ENCODE measurements at regions not wholly inside any gene's neighbourhood (a gene's known extent, or its start where the extent isn't known, plus 50 kb on each side); places are given as distances from the start of the nearest gene placed in this dataset.

GRCh38 chr5:91978221-91978882 lies 595.2 kb upstream of the ARRDC3 start:
- Histone ChIP-seq H3K9me3 (ENCODE audit: control insufficient read depth, insufficient read depth, low read depth, low read length) (no peaks in the 10 kb centered on the region), H3K27ac (ENCODE audit: low read length) (no peak overlapping the region), H3K36me3 (ENCODE audit: control insufficient read depth, insufficient read depth, low read length) (no peaks in the 10 kb centered on the region), H3K4me3 (ENCODE audit: low read depth in 2 of 2, low read length in 2 of 2) (no peak overlapping the region), H3K27me3 (ENCODE audit: control insufficient read depth, insufficient read depth, low read length) (no peaks in the 10 kb centered on the region), H3K4me1 (ENCODE audit: control insufficient read depth, insufficient read depth, low read length) (no peaks in the 10 kb centered on the region; the same call in 1 of the 2 replicates)
- ChIA-PET POLR2A (no interaction called here), CTCF (no interaction called here)
- ATAC-seq = no peak
- DNase-seq (ENCODE audit: low read depth, low spot score) = no peak
- intact Hi-C loops (cut with micrococcal nuclease; ENCODE audit: unreplicated experiment) = no loop called here
- no peak for TF ChIP-seq TCF7L2 (IDR thresholded peaks at IDR 0.05; ENCODE audit: low read depth, low read length)
- TF ChIP-seq REST (IDR thresholded peaks at IDR 0.05; ENCODE audit: insufficient read depth in 1 of 2, low read depth in 2 of 2, low read length in 1 of 2) = no peak
- TF ChIP-seq CTCF (IDR thresholded peaks at IDR 0.05) = no peak
- no peak for TF ChIP-seq SIN3A (IDR thresholded peaks at IDR 0.05; ENCODE audit: borderline replicate concordance, insufficient read depth, low read depth, low read length)
- no peak for TF ChIP-seq POLR2AphosphoS5 (IDR thresholded peaks at IDR 0.05; ENCODE audit: low read depth, low read length)
- in situ Hi-C loops (cut with HindIII; ENCODE audit: low pct_unique_long_range_greater_than_20kb, low sequenced_read_pairs) = no loop called here
- no TSS peak for BruUV-seq (replicated peaks)

- no peak for ATAC-seq
- no peak for DNase-seq (ENCODE audit: low read depth, low spot score)
- intact Hi-C loops (cut with micrococcal nuclease; ENCODE audit: unreplicated experiment) (no loop called here), in situ Hi-C loops (cut with HindIII; ENCODE audit: low pct_unique_long_range_greater_than_20kb, low sequenced_read_pairs) (no loop called here)
- ChIA-PET POLR2A (no interaction called here), CTCF (no interaction called here)
- no peak overlapping the region for H3K4me3 ChIP-seq (ENCODE audit: low read depth in 2 of 2, low read length in 2 of 2)
- no peaks in the 10 kb centered on the region for H3K9me3 ChIP-seq (ENCODE audit: control insufficient read depth, insufficient read depth, low read depth, low read length)
- H3K27ac ChIP-seq (ENCODE audit: low read length) = no peak overlapping the region
- BruUV-seq (replicated peaks) = no TSS peak
- H3K4me1 ChIP-seq (ENCODE audit: control insufficient read depth, insufficient read depth, low read length) = no peaks in the 10 kb centered on the region; the same call in 1 of the 2 replicates
- no peaks in the 10 kb centered on the region for H3K36me3 ChIP-seq (ENCODE audit: control insufficient read depth, insufficient read depth, low read length)
- H3K27me3 ChIP-seq (ENCODE audit: control insufficient read depth, insufficient read depth, low read length) = no peaks in the 10 kb centered on the region
- TF ChIP-seq REST (IDR thresholded peaks at IDR 0.05; ENCODE audit: insufficient read depth in 1 of 2, low read depth in 2 of 2, low read length in 1 of 2) (no peak), POLR2AphosphoS5 (IDR thresholded peaks at IDR 0.05; ENCODE audit: low read depth, low read length) (no peak), TCF7L2 (IDR thresholded peaks at IDR 0.05; ENCODE audit: low read depth, low read length) (no peak), CTCF (IDR thresholded peaks at IDR 0.05) (no peak)
Observed at GRCh38 chr5:91977579-91977978, 594.5 kb upstream of the ARRDC3 start.
